CD14-positive monocyte (primary cell): ENCODE measurements at regions not wholly inside any gene's neighbourhood (a gene's known extent, or its start where the extent isn't known, plus 50 kb on each side); places are given as distances from the start of the nearest gene placed in this dataset.

ENCODE experiments used
- DNase-seq, 3 donors: peaks; one replicate each; pipeline ENCODE4 v3.0.0-alpha.2; 2011 to 2022
- H2AFZ ChIP-seq: 2 replicates; pipeline ENCODE4 v1.6.0; 2012; ENCODE audit warnings: mild to moderate bottlenecking, low read depth, low read length, inconsistent platforms; ENCODE audit not compliant: insufficient read depth, poor library complexity, severe bottlenecking
- H3K27ac ChIP-seq, 2 donors: 1 replicate in 1 of 2; 2 replicates in 1 of 2; pipeline ENCODE4 v1.5.1; 2012 to 2013; ENCODE audit warnings: low read length in 2 of 2, control low read depth in 1 of 2, inconsistent platforms in 1 of 2, low read depth in 1 of 2, mild to moderate bottlenecking in 1 of 2
- H3K27me3 ChIP-seq, 2 donors: one replicate each; pipeline versions ENCODE4 v1.6.0 to v1.6.1; 2011 to 2013; ENCODE audit warnings: low read length in 2 of 2; ENCODE audit not compliant: control insufficient read depth in 2 of 2, insufficient read depth in 2 of 2
- H3K36me3 ChIP-seq, 2 donors: replicated peaks in 1 of 2; 1 replicate in 1 of 2; 2 replicates in 1 of 2; pipeline versions ENCODE4 v1.5.1 to v1.6.1; 2012 to 2013; ENCODE audit warnings: low read length in 2 of 2, control low read depth in 1 of 2, inconsistent platforms in 1 of 2, mild to moderate bottlenecking in 1 of 2; ENCODE audit not compliant: insufficient read depth in 2 of 2, control insufficient read depth in 1 of 2
- H3K4me1 ChIP-seq, 2 donors: 1 replicate in 1 of 2; 2 replicates in 1 of 2; pipeline versions ENCODE4 v1.5.1 to v1.6.1; 2012 to 2013; ENCODE audit warnings: low read length in 2 of 2, control low read depth in 1 of 2, inconsistent platforms in 1 of 2, mild to moderate bottlenecking in 1 of 2, moderate library complexity in 1 of 2; ENCODE audit not compliant: insufficient read depth in 2 of 2, control insufficient read depth in 1 of 2
- H3K4me2 ChIP-seq: replicated peaks from 2 replicates; pipeline ENCODE3; 2012; ENCODE audit warnings: low read length, moderate library complexity, mild to moderate bottlenecking; ENCODE audit not compliant: poor library complexity, severe bottlenecking; ENCODE audit errors: extremely low read depth
- H3K4me3 ChIP-seq, 3 experiments: fragments of 200-600 bp in 1 of 3; sonication (generic) in 1 of 3; replicated peaks in 1 of 3; 1 replicate in 2 of 3; 2 replicates in 1 of 3; pipeline ENCODE4 v1.5.1; 2011 to 2013; ENCODE audit warnings: low read length in 3 of 3, mild to moderate bottlenecking in 3 of 3, control low read depth in 2 of 3, low read depth in 2 of 3, inconsistent platforms in 1 of 3, moderate library complexity in 1 of 3
- H3K79me2 ChIP-seq: 2 replicates; pipeline ENCODE4 v1.6.0; 2012; ENCODE audit warnings: mild to moderate bottlenecking, control low read depth, inconsistent platforms, low read length, moderate library complexity; ENCODE audit not compliant: insufficient read depth
- H3K9ac ChIP-seq: 2 replicates; pipeline ENCODE4 v1.6.0; 2017; ENCODE audit warnings: low read length, mild to moderate bottlenecking; ENCODE audit not compliant: insufficient read depth, poor library complexity, severe bottlenecking
- H3K9me3 ChIP-seq, 2 donors: replicated peaks in 1 of 2; 1 replicate in 1 of 2; 2 replicates in 1 of 2; pipeline versions ENCODE4 v1.5.1 to v1.6.1; 2012 to 2013; ENCODE audit warnings: low read length in 2 of 2, control low read depth in 1 of 2; ENCODE audit not compliant: control insufficient read depth in 1 of 2, insufficient read depth in 1 of 2
- H4K20me1 ChIP-seq: 2 replicates; pipeline ENCODE4 v1.6.0; 2012; ENCODE audit warnings: mild to moderate bottlenecking, low read length, control low read depth, moderate library complexity; ENCODE audit not compliant: insufficient read depth
- H3K27ac Mint-ChIP-seq, 7 donors: one replicate each; pipeline ENCODE4 v1.8.0; 2020; ENCODE audit warnings: mild to moderate bottlenecking in 7 of 7, mixed read lengths in 7 of 7, moderate library complexity in 6 of 7, inconsistent platforms in 2 of 7
- H3K27me3 Mint-ChIP-seq, 3 donors: one replicate each; pipeline ENCODE4 v1.8.0; 2021 to 2022; ENCODE audit warnings: low read depth in 3 of 3, mild to moderate bottlenecking in 3 of 3, mixed read lengths in 3 of 3, moderate library complexity in 3 of 3, inconsistent platforms in 1 of 3
- H3K36me3 Mint-ChIP-seq, 2 donors: one replicate each; pipeline ENCODE4 v1.8.0; 2020; ENCODE audit warnings: mixed read lengths in 2 of 2, inconsistent platforms in 1 of 2, mild to moderate bottlenecking in 1 of 2
- H3K4me1 Mint-ChIP-seq: one replicate; pipeline ENCODE4 v1.8.0; 2020; ENCODE audit warnings: mild to moderate bottlenecking, mixed read lengths
- H3K4me3 Mint-ChIP-seq, 2 donors: one replicate each; pipeline ENCODE4 v1.8.0; 2020; ENCODE audit warnings: mild to moderate bottlenecking in 2 of 2, mixed read lengths in 2 of 2, moderate library complexity in 1 of 2
- H3K9me3 Mint-ChIP-seq, 7 donors: one replicate each; pipeline ENCODE4 v1.8.0; 2020 to 2022; ENCODE audit warnings: mixed read lengths in 7 of 7, mild to moderate bottlenecking in 6 of 7, moderate library complexity in 6 of 7, inconsistent platforms in 2 of 7
- WGBS: methylation state at CpG from one replicate; pipeline ENCODE4 v1.1.5; 2013; ENCODE audit warnings: missing lambda C conversion rate; ENCODE audit not compliant: insufficient coverage; 5-methylcytosine and 5-hydroxymethylcytosine counted together
- intact Hi-C, 2 donors: fragments of 100-400 bp; cut with micrococcal nuclease; formaldehyde crosslinking; loops; one replicate each; pipeline versions ENCODE4 v1.15.0 to v1.15.1; 2023
- TF ChIP-seq, protein P1 (sequence below): fragments of 200-600 bp; IDR thresholded peaks from one replicate; pipeline ENCODE4 v1.8.0; 2022; ENCODE audit warnings: antibody characterized with exemption, mild to moderate bottlenecking

DNA sequence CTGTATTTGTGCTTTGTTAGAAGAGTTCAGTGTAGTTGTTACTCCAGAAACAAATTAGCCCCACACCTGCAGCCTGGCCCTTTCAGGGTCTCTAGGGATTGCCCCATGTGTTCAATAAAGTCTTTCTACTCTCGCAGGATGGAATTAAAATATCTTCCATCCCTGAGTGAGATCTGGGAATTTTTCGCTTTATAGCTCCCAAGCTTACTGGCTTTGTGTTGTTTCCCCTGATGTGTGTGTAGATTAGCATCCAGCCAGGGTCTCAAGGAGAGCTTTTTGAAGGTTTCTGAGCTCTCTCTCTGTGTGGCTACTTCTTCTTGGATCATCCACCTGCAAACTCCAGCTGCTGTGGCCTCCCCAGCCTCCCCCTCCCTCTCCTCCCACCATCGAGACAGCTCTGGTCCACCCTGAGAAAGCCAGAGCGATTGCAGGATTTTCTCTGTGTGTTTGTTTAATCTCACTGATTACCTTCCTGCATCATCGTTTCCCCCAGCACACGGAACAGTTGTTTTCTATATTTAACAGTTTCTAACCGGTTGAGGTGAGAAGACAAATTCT, 553.5 kb downstream of the TBC1D22A start:
- H3K4me2 ChIP-seq = no peak overlapping the region
- no peak for DNase-seq
- Mint-ChIP-seq H3K4me3 (no peak overlapping the region), H3K27me3 (peaks cover 7 to 23% (median 7%) of the 10 kb centered on the region in 3 donors), H3K36me3 (no peaks in the 10 kb centered on the region), H3K4me1 (no peaks in the 10 kb centered on the region), H3K9me3 (peaks cover 2 to 10% (median 7%) of the 10 kb centered on the region in 7 donors), H3K27ac (no peak overlapping the region)
- H3K79me2 ChIP-seq = no peaks in the 10 kb centered on the region
- H3K4me1 ChIP-seq = no peaks in the 10 kb centered on the region
- peaks cover 0 to 4% of the 10 kb centered on the region in 2 donors for H3K27me3 ChIP-seq
- WGBS = 33% methylated on average over 1 of the region's 7 CpGs
- no peak overlapping the region for H3K27ac ChIP-seq
- TF ChIP-seq, protein P1, sequence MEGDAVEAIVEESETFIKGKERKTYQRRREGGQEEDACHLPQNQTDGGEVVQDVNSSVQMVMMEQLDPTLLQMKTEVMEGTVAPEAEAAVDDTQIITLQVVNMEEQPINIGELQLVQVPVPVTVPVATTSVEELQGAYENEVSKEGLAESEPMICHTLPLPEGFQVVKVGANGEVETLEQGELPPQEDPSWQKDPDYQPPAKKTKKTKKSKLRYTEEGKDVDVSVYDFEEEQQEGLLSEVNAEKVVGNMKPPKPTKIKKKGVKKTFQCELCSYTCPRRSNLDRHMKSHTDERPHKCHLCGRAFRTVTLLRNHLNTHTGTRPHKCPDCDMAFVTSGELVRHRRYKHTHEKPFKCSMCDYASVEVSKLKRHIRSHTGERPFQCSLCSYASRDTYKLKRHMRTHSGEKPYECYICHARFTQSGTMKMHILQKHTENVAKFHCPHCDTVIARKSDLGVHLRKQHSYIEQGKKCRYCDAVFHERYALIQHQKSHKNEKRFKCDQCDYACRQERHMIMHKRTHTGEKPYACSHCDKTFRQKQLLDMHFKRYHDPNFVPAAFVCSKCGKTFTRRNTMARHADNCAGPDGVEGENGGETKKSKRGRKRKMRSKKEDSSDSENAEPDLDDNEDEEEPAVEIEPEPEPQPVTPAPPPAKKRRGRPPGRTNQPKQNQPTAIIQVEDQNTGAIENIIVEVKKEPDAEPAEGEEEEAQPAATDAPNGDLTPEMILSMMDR = no peak
- intact Hi-C loops = no loop called here
- no peak overlapping the region for H2AFZ ChIP-seq
- H3K4me3 ChIP-seq = no peak overlapping the region
- no peaks in the 10 kb centered on the region for H3K36me3 ChIP-seq
- H3K9me3 ChIP-seq = peaks cover 3 to 7% of the 10 kb centered on the region in 2 donors
- no peaks in the 10 kb centered on the region for H4K20me1 ChIP-seq
- H3K9ac ChIP-seq = no peak overlapping the region

- Histone ChIP-seq H3K79me2 (no peaks in the 10 kb centered on the region), H3K27ac (no peak overlapping the region), H2AFZ (no peak overlapping the region), H4K20me1 (no peaks in the 10 kb centered on the region), H3K9ac (no peak overlapping the region), H3K4me3 (no peak overlapping the region), H3K36me3 (no peaks in the 10 kb centered on the region), H3K4me1 (no peaks in the 10 kb centered on the region), H3K9me3 (peaks cover 0 to 7% of the 10 kb centered on the region in 2 donors), H3K27me3 (peaks cover 0 to under 1% of the 10 kb centered on the region in 2 donors), H3K4me2 (no peak overlapping the region)
- Mint-ChIP-seq H3K27me3 (peaks cover 3 to 10% (median 5%) of the 10 kb centered on the region in 3 donors), H3K4me3 (no peak overlapping the region), H3K9me3 (peaks cover 7 to 19% (median 12%) of the 10 kb centered on the region in 7 donors), H3K27ac (no peak overlapping the region), H3K36me3 (no peaks in the 10 kb centered on the region), H3K4me1 (no peaks in the 10 kb centered on the region)
- intact Hi-C loops = no loop called here
- DNase-seq = no peak
- TF ChIP-seq, protein P1 = no peak
- WGBS = no CpG with 5 or more reads among the region's 1 CpG
Measured at GRCh38 chr22:47310601-47311000, 548.2 kb downstream of the TBC1D22A start.
